BJ (cell line): ENCODE measurements at regions not wholly inside any gene's neighbourhood (a gene's known extent, or its start where the extent isn't known, plus 50 kb on each side); places are given as distances from the start of the nearest gene placed in this dataset.

Experiments used
- CTCF ChIA-PET: fragments of 350-600 bp; formaldehyde crosslinking; extraction: SDS; loops from one replicate; lab custom pipeline; 2021; ENCODE audit warnings: antibody characterized with exemption, inconsistent platforms; lab: Yijun Ruan, JAX
- POLR2A ChIA-PET: fragments of 300-600 bp; sonication (Branson Sonifier 250); formaldehyde crosslinking; extraction: SDS; loops from one replicate; lab custom pipeline; 2021; ENCODE audit warnings: antibody characterized with exemption; lab: Charles Lee
- DNase-seq: peaks from one replicate; pipeline ENCODE4 v3.0.0-alpha.2; 2011; ENCODE audit warnings: low read depth
- H3K27me3 ChIP-seq: 2 replicates; pipeline ENCODE4 v1.6.0; 2011; ENCODE audit warnings: low read length; ENCODE audit not compliant: control insufficient read depth, insufficient read depth
- H3K36me3 ChIP-seq: 2 replicates; pipeline ENCODE4 v1.5.1; 2011; ENCODE audit warnings: low read length; ENCODE audit not compliant: control insufficient read depth, insufficient read depth
- H3K4me3 ChIP-seq: 2 replicates; pipeline ENCODE4 v1.5.1; 2011; ENCODE audit warnings: low read depth, mild to moderate bottlenecking, control low read depth, low read length
- CTCF ChIP-seq: IDR thresholded peaks from 2 replicates; pipeline ENCODE4 v1.5.1; 2011; ENCODE audit warnings: low read depth, mild to moderate bottlenecking, control low read depth, inconsistent platforms, low read length, moderate library complexity; ENCODE audit not compliant: insufficient read depth

GRCh38 chr13:34345258-34345965 is 527.5 kb downstream of the RFC3 start:
- no peaks in the 10 kb centered on the region for H3K27me3 ChIP-seq
- H3K4me3 ChIP-seq: no peak overlapping the region
- DNase-seq: no peak
- CTCF ChIA-PET: interaction anchor here (0.6 kb wide), 1 partner anchor 1368 kb away, joined by 3 read pairs; no protein-coding TSS in a partner anchor
- TF ChIP-seq CTCF: no peak
- POLR2A ChIA-PET: no interaction called here
- no peaks in the 10 kb centered on the region for H3K36me3 ChIP-seq

- ChIA-PET POLR2A (no interaction called here), CTCF (interaction anchor here (0.6 to 1.2 kb wide), 2 partner anchors 139 to 668 kb away, joined by 3 to 4 read pairs; no protein-coding TSS in a partner anchor)
- no peaks in the 10 kb centered on the region for H3K27me3 ChIP-seq
- no peaks in the 10 kb centered on the region for H3K36me3 ChIP-seq
- no peak overlapping the region for H3K4me3 ChIP-seq
- no peak for DNase-seq
- TF ChIP-seq CTCF: no peak
Measured at GRCh38 chr13:34346626-34347025, 528.7 kb downstream of the RFC3 start.

- no peak for DNase-seq
- ChIA-PET CTCF (interaction anchor here (0.6 to 1.2 kb wide), 2 partner anchors 53 to 140 kb away, joined by 3 to 4 read pairs; no protein-coding TSS in a partner anchor), POLR2A (interaction anchor here (0.6 to 0.7 kb wide), 2 partner anchors 9 to 172 kb away, joined by 3 read pairs; no protein-coding TSS in a partner anchor)
- Histone ChIP-seq H3K36me3 (no peaks in the 10 kb centered on the region), H3K4me3 (no peak overlapping the region), H3K27me3 (no peaks in the 10 kb centered on the region)
- no peak for TF ChIP-seq CTCF
Measured at GRCh38 chr13:34347784-34348573, 530.0 kb downstream of the RFC3 start.

GRCh38 chr13:34349091-34349722 is 531.3 kb downstream of the RFC3 start:
- POLR2A ChIA-PET: interaction anchor here (0.6 kb wide), 1 partner anchor 146 kb away, joined by 3 read pairs; no protein-coding TSS in a partner anchor
- CTCF ChIA-PET: no interaction called here
- Histone ChIP-seq H3K27me3 (no peaks in the 10 kb centered on the region), H3K36me3 (no peaks in the 10 kb centered on the region), H3K4me3 (no peak overlapping the region)
- TF ChIP-seq CTCF: no peak
- DNase-seq: peak; percentile 99
